HepG2 (cell line): ENCODE measurements at regions not wholly inside any gene's neighbourhood (a gene's known extent, or its start where the extent isn't known, plus 50 kb on each side); places are given as distances from the start of the nearest gene placed in this dataset.
A peak's percentile ranks its signal among the peaks of the same experiment; 100 is the strongest.

Source experiments
- BCL6 ChIP-seq: IDR thresholded peaks from 2 replicates; pipeline ENCODE4 v1.6.1; 2016; ENCODE audit warnings: missing genetic modification reagents, missing compliant biosample characterization
- CBX5 ChIP-seq: sonication (generic); formaldehyde crosslinking; IDR thresholded peaks from 2 replicates; pipeline ENCODE4 v1.4.0; 2020; ENCODE audit warnings: missing genetic modification reagents, borderline replicate concordance
- CEBPG ChIP-seq: IDR thresholded peaks from 2 replicates; pipeline ENCODE4 v1.6.1; 2016
- FOSL1 ChIP-seq: sonication (generic); formaldehyde crosslinking; IDR thresholded peaks from 2 replicates; pipeline ENCODE4 v1.9.0; 2021; ENCODE audit warnings: missing genetic modification reagents, borderline replicate concordance
- FOXA1 ChIP-seq, 2 experiments: fragments of 450-650 bp in 1 of 2; sonication (generic) in 1 of 2; formaldehyde crosslinking in 1 of 2; IDR thresholded peaks; 2 replicates each; pipeline versions ENCODE4 v1.4.0 to v1.6.1; 2016 to 2020; ENCODE audit warnings: missing genetic modification reagents in 1 of 2
- GABPA ChIP-seq, 2 experiments: IDR thresholded peaks; 2 replicates each; pipeline ENCODE4 v1.6.1; 2011 to 2016; ENCODE audit warnings: low read depth in 2 of 2, low read length in 1 of 2, missing biosample characterization in 1 of 2, missing genetic modification characterization in 1 of 2
- GATAD2A ChIP-seq: IDR thresholded peaks from 2 replicates; pipeline ENCODE4 v1.6.1; 2016
- HIVEP1 ChIP-seq: sonication (generic); formaldehyde crosslinking; IDR thresholded peaks from 2 replicates; pipeline ENCODE4 v1.4.0; 2020; ENCODE audit warnings: mild to moderate bottlenecking, missing genetic modification reagents
- HOXD1 ChIP-seq: sonication (generic); formaldehyde crosslinking; IDR thresholded peaks from 2 replicates; pipeline ENCODE4 v1.5.0; 2020; ENCODE audit warnings: missing genetic modification reagents
- KMT2A ChIP-seq: sonication (generic); formaldehyde crosslinking; IDR thresholded peaks from 2 replicates; pipeline ENCODE4 v1.4.0; 2020; ENCODE audit warnings: missing genetic modification reagents
- MTF1 ChIP-seq: sonication (generic); formaldehyde crosslinking; IDR thresholded peaks from 2 replicates; pipeline ENCODE4 v1.5.0; 2020; ENCODE audit warnings: missing genetic modification reagents
- RAD51 ChIP-seq: fragments of 450-650 bp; IDR thresholded peaks from 2 replicates; pipeline ENCODE4 v1.6.1; 2016; ENCODE audit warnings: borderline replicate concordance
- RFX5 ChIP-seq: IDR thresholded peaks from 2 replicates; pipeline ENCODE4 v1.6.1; 2011; ENCODE audit warnings: low read depth, low read length, improper control_type of control experiment
- SMARCC2 ChIP-seq: fragments of 450-650 bp; IDR thresholded peaks from 2 replicates; pipeline ENCODE4 v1.6.1; 2017; ENCODE audit warnings: antibody characterized with exemption, mild to moderate bottlenecking
- SOX13 ChIP-seq, 3 experiments: fragments of 450-650 bp in 1 of 3; sonication (generic) in 1 of 3; formaldehyde crosslinking in 1 of 3; IDR thresholded peaks in 2 of 3; conservative IDR thresholded peaks in 1 of 3; 2 replicates each; pipeline versions ENCODE4 v1.5.0 to v1.6.1; 2016 to 2020; ENCODE audit warnings: antibody characterized with exemption in 1 of 3, mild to moderate bottlenecking in 1 of 3, missing compliant biosample characterization in 1 of 3, missing genetic modification reagents in 1 of 3, moderate library complexity in 1 of 3
- SRF ChIP-seq: IDR thresholded peaks from 2 replicates; pipeline ENCODE4 v1.6.1; 2011; ENCODE audit warnings: mild to moderate bottlenecking, low read depth, low read length, moderate library complexity
- ZNF564 ChIP-seq: sonication (generic); formaldehyde crosslinking; IDR thresholded peaks from 2 replicates; pipeline ENCODE4 v1.8.1; 2023; ENCODE audit warnings: mild to moderate bottlenecking, missing genetic modification reagents
- TF ChIP-seq, protein P1 (sequence below): sonication (generic); formaldehyde crosslinking; IDR thresholded peaks from 2 replicates; pipeline ENCODE4 v1.4.0; 2020; ENCODE audit warnings: missing genetic modification reagents, borderline replicate concordance
- TF ChIP-seq, protein P2 (sequence below): sonication (generic); formaldehyde crosslinking; IDR thresholded peaks from 2 replicates; pipeline ENCODE4 v1.8.0; 2022; ENCODE audit warnings: mild to moderate bottlenecking, missing genetic modification reagents; ENCODE audit not compliant: insufficient replicate concordance
- TF ChIP-seq, protein P3 (sequence below): sonication (generic); IDR thresholded peaks from 2 replicates; pipeline ENCODE4 v1.6.1; 2016; ENCODE audit warnings: low read depth, borderline replicate concordance
- TF ChIP-seq, protein P4 (sequence below): sonication (generic); formaldehyde crosslinking; IDR thresholded peaks from 2 replicates; pipeline ENCODE4 v1.5.1; 2020; ENCODE audit warnings: mild to moderate bottlenecking, missing genetic modification reagents, moderate library complexity

DNA sequence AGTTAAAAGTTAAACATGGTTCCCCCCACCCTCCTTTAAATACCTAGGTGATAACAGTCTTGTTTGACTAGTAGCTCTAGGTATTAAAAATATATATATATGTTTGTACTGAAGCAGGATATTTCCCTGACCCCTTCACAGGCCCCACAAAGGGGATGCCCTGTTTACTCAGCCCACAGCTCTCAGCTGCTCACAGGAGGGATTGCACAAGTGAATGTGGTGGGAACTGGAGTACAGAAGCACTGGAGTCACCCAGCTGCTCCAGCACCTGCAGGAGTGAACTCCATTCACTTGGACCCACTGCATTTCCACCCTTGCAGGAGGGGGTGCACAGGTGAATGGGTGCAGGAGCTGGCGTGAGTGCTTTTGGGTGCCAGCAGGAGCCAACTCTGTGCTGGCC, 99.3 kb upstream of the TLR3 start (continued):
- TF ChIP-seq, protein P1, sequence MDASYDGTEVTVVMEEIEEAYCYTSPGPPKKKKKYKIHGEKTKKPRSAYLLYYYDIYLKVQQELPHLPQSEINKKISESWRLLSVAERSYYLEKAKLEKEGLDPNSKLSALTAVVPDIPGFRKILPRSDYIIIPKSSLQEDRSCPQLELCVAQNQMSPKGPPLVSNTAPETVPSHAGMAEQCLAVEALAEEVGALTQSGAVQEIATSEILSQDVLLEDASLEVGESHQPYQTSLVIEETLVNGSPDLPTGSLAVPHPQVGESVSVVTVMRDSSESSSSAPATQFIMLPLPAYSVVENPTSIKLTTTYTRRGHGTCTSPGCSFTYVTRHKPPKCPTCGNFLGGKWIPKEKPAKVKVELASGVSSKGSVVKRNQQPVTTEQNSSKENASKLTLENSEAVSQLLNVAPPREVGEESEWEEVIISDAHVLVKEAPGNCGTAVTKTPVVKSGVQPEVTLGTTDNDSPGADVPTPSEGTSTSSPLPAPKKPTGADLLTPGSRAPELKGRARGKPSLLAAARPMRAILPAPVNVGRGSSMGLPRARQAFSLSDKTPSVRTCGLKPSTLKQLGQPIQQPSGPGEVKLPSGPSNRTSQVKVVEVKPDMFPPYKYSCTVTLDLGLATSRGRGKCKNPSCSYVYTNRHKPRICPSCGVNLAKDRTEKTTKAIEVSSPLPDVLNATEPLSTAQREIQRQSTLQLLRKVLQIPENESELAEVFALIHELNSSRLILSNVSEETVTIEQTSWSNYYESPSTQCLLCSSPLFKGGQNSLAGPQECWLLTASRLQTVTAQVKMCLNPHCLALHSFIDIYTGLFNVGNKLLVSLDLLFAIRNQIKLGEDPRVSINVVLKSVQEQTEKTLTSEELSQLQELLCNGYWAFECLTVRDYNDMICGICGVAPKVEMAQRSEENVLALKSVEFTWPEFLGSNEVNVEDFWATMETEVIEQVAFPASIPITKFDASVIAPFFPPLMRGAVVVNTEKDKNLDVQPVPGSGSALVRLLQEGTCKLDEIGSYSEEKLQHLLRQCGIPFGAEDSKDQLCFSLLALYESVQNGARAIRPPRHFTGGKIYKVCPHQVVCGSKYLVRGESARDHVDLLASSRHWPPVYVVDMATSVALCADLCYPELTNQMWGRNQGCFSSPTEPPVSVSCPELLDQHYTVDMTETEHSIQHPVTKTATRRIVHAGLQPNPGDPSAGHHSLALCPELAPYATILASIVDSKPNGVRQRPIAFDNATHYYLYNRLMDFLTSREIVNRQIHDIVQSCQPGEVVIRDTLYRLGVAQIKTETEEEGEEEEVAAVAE (CRISPR knock-in tag): no peak
- TF ChIP-seq ZNF564 (CRISPR knock-in tag) (no peak), GABPA (IDR thresholded peaks at IDR 0.05; ENCODE audit: low read depth, low read length) (no peak), GABPA (CRISPR knock-in tag; IDR thresholded peaks at IDR 0.05; ENCODE audit: low read depth) (no peak), RFX5 (no peak), GATAD2A (CRISPR knock-in tag) (0 out of 2 replicates have a peak, but pooled peaks have one; percentile 21), SOX13 (IDR thresholded peaks at IDR 0.05) (no peak), SOX13 (CRISPR knock-in tag; conservative IDR thresholded peaks at IDR 0.05 in 1 of 2, IDR thresholded peaks at IDR 0.05 in 1 of 2) (0 out of 4 replicates have a peak, but pooled peaks of 1 of the 2 experiments have one; percentile 23), KMT2A (no peak), BCL6 (CRISPR knock-in tag) (0 out of 2 replicates have a peak, but pooled peaks have one; percentile 29), FOXA1 (IDR thresholded peaks at IDR 0.05) (no peak), FOXA1 (CRISPR knock-in tag; IDR thresholded peaks at IDR 0.05) (peak; percentile 55; the same call in 1 of the 2 replicates), MTF1 (no peak), SMARCC2 (no peak), CEBPG (CRISPR knock-in tag) (peak; percentile 68), HOXD1 (CRISPR knock-in tag) (no peak), CBX5 (CRISPR knock-in tag) (no peak), RAD51 (no peak), FOSL1 (CRISPR knock-in tag) (no peak), HIVEP1 (CRISPR knock-in tag) (peak; percentile 34; the same call in 1 of the 2 replicates), SRF (no peak)
- TF ChIP-seq, protein P2, sequence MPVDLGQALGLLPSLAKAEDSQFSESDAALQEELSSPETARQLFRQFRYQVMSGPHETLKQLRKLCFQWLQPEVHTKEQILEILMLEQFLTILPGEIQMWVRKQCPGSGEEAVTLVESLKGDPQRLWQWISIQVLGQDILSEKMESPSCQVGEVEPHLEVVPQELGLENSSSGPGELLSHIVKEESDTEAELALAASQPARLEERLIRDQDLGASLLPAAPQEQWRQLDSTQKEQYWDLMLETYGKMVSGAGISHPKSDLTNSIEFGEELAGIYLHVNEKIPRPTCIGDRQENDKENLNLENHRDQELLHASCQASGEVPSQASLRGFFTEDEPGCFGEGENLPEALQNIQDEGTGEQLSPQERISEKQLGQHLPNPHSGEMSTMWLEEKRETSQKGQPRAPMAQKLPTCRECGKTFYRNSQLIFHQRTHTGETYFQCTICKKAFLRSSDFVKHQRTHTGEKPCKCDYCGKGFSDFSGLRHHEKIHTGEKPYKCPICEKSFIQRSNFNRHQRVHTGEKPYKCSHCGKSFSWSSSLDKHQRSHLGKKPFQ (CRISPR knock-in tag): peak; percentile 67
- TF ChIP-seq, protein P3, sequence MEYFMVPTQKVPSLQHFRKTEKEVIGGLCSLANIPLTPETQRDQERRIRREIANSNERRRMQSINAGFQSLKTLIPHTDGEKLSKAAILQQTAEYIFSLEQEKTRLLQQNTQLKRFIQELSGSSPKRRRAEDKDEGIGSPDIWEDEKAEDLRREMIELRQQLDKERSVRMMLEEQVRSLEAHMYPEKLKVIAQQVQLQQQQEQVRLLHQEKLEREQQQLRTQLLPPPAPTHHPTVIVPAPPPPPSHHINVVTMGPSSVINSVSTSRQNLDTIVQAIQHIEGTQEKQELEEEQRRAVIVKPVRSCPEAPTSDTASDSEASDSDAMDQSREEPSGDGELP: peak; percentile 85
- TF ChIP-seq, protein P4, sequence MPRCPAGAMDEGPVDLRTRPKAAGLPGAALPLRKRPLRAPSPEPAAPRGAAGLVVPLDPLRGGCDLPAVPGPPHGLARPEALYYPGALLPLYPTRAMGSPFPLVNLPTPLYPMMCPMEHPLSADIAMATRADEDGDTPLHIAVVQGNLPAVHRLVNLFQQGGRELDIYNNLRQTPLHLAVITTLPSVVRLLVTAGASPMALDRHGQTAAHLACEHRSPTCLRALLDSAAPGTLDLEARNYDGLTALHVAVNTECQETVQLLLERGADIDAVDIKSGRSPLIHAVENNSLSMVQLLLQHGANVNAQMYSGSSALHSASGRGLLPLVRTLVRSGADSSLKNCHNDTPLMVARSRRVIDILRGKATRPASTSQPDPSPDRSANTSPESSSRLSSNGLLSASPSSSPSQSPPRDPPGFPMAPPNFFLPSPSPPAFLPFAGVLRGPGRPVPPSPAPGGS (CRISPR knock-in tag): no peak
